Astrocyte (in vitro differentiated cells and primary cell): ENCODE measurements at regions not wholly inside any gene's neighbourhood (a gene's known extent, or its start where the extent isn't known, plus 50 kb on each side); places are given as distances from the start of the nearest gene placed in this dataset.

Source experiments
- DNase-seq: peaks from one replicate; pipeline ENCODE4 v3.0.0-alpha.2; 2010; ENCODE audit warnings: low read depth
- FAIRE-seq: peaks from 2 replicates; lab custom pipeline; 2011; peaks lifted over from hg19 to GRCh38; lab: Jason Lieb, UNC
- H2AFZ ChIP-seq: 2 replicates; pipeline ENCODE4 v1.6.0; 2012; ENCODE audit warnings: low read depth, low read length, inconsistent platforms
- H3K27ac ChIP-seq: 2 replicates; pipeline ENCODE4 v1.5.1; 2011; ENCODE audit warnings: low read depth, low read length, inconsistent platforms
- H3K27me3 ChIP-seq: 2 replicates; pipeline ENCODE4 v1.6.0; 2011; ENCODE audit warnings: low read length, inconsistent platforms; ENCODE audit not compliant: insufficient read depth
- H3K36me3 ChIP-seq: 2 replicates; pipeline ENCODE4 v1.5.1; 2011; ENCODE audit warnings: low read length, inconsistent platforms; ENCODE audit not compliant: insufficient read depth
- H3K4me1 ChIP-seq: 2 replicates; pipeline ENCODE4 v1.5.1; 2011; ENCODE audit warnings: low read length, inconsistent platforms; ENCODE audit not compliant: insufficient read depth
- H3K4me2 ChIP-seq: 2 replicates; pipeline ENCODE4 v1.6.0; 2012; ENCODE audit warnings: low read length, inconsistent platforms
- H3K4me3 ChIP-seq: 2 replicates; pipeline ENCODE4 v1.5.1; 2011; ENCODE audit warnings: low read depth, mild to moderate bottlenecking, low read length, inconsistent platforms; ENCODE audit not compliant: insufficient read depth
- H3K79me2 ChIP-seq: 2 replicates; pipeline ENCODE4 v1.6.0; 2012; ENCODE audit warnings: mild to moderate bottlenecking, low read length, inconsistent platforms; ENCODE audit not compliant: insufficient read depth
- H3K9ac ChIP-seq: 2 replicates; pipeline ENCODE4 v1.6.0; 2012; ENCODE audit warnings: mild to moderate bottlenecking, low read length, inconsistent platforms
- H3K9me3 ChIP-seq: 2 replicates; pipeline ENCODE4 v1.5.1; 2012; ENCODE audit warnings: low read depth, mild to moderate bottlenecking, low read length, inconsistent platforms; ENCODE audit not compliant: insufficient read depth
- H4K20me1 ChIP-seq: 2 replicates; pipeline ENCODE4 v1.6.0; 2012; ENCODE audit warnings: low read length, inconsistent platforms; ENCODE audit not compliant: insufficient read depth
- H3K27ac Mint-ChIP-seq: one replicate; pipeline ENCODE4 v1.8.0; 2021; ENCODE audit warnings: mild to moderate bottlenecking, mixed read lengths; ENCODE audit not compliant: unreplicated experiment
- H3K27me3 Mint-ChIP-seq: one replicate; pipeline ENCODE4 v1.8.0; 2021; ENCODE audit warnings: low read depth, mixed read lengths; ENCODE audit not compliant: unreplicated experiment
- H3K36me3 Mint-ChIP-seq: one replicate; pipeline ENCODE4 v1.8.0; 2021; ENCODE audit warnings: low read depth, mixed read lengths; ENCODE audit not compliant: unreplicated experiment
- H3K4me1 Mint-ChIP-seq: one replicate; pipeline ENCODE4 v1.8.0; 2021; ENCODE audit warnings: low read depth, mixed read lengths; ENCODE audit not compliant: unreplicated experiment
- H3K4me3 Mint-ChIP-seq: one replicate; pipeline ENCODE4 v1.8.0; 2021; ENCODE audit warnings: mild to moderate bottlenecking, moderate library complexity, mixed read lengths; ENCODE audit not compliant: unreplicated experiment
- H3K9me3 Mint-ChIP-seq: one replicate; pipeline ENCODE4 v1.8.0; 2021; ENCODE audit warnings: mild to moderate bottlenecking, mixed read lengths; ENCODE audit not compliant: unreplicated experiment
- CTCF ChIP-seq: IDR thresholded peaks from 2 replicates; pipeline ENCODE4 v1.5.1; 2011; ENCODE audit warnings: low read depth, mild to moderate bottlenecking, inconsistent platforms, low read length, moderate library complexity; ENCODE audit not compliant: insufficient read depth
- EZH2 ChIP-seq: IDR thresholded peaks from 2 replicates; pipeline ENCODE4 v1.6.1; 2012; ENCODE audit warnings: mild to moderate bottlenecking, low read length, inconsistent platforms; ENCODE audit not compliant: insufficient read depth

GRCh38 chr15:53171571-53171970 is 381.4 kb upstream of the ONECUT1 start:
- no peak for DNase-seq
- H3K27ac ChIP-seq: no peak overlapping the region
- H3K79me2 ChIP-seq: no peaks in the 10 kb centered on the region
- H3K4me1 ChIP-seq: no peaks in the 10 kb centered on the region
- no peak overlapping the region for H3K4me3 Mint-ChIP-seq
- H3K9me3 ChIP-seq: no peaks in the 10 kb centered on the region
- no peak overlapping the region for H2AFZ ChIP-seq
- H3K9ac ChIP-seq: no peak overlapping the region
- no peak overlapping the region for H3K4me2 ChIP-seq
- no peak overlapping the region for H3K4me3 ChIP-seq
- no peak for TF ChIP-seq CTCF
- TF ChIP-seq EZH2: no peak
- H3K27me3 Mint-ChIP-seq: peaks cover 4% of the 10 kb centered on the region
- H4K20me1 ChIP-seq: no peaks in the 10 kb centered on the region
- no peak overlapping the region for H3K27ac Mint-ChIP-seq
- no peaks in the 10 kb centered on the region for H3K4me1 Mint-ChIP-seq
- H3K36me3 Mint-ChIP-seq: no peaks in the 10 kb centered on the region
- FAIRE-seq: no peak
- H3K9me3 Mint-ChIP-seq: no peaks in the 10 kb centered on the region
- no peaks in the 10 kb centered on the region for H3K36me3 ChIP-seq
- H3K27me3 ChIP-seq: no peaks in the 10 kb centered on the region

DNA sequence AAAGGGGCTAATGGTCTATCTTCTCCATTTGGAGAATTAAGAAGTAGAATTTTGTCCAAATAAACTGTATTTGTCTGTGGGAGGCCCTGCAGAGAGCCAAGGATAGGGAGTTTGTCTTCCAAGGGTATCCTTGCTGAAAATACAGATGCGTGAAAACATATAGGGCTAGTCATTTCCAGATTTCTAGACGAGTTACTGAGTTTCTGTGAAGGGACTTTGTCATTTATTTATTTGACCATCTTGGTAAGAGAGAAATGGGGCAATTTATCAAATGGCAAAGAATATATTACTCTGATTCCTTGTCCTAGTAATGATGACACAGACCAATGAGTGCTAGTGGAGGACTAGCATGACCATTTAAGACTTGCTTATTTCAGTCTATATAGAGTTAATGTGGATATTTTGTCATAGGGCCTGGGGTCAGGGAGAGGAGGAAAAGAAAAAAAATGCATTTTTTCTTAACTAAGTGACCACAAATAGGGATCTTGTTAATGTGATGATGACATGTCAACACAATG is 376.6 kb upstream of the ONECUT1 start:
- Histone ChIP-seq H3K4me1 (no peaks in the 10 kb centered on the region), H4K20me1 (no peaks in the 10 kb centered on the region), H2AFZ (no peak overlapping the region), H3K27ac (no peak overlapping the region), H3K79me2 (no peaks in the 10 kb centered on the region), H3K4me3 (no peak overlapping the region), H3K36me3 (no peaks in the 10 kb centered on the region), H3K4me2 (no peak overlapping the region), H3K27me3 (no peaks in the 10 kb centered on the region), H3K9ac (no peak overlapping the region), H3K9me3 (no peaks in the 10 kb centered on the region)
- FAIRE-seq (no peak), DNase-seq (no peak)
- Mint-ChIP-seq H3K27me3 (no peaks in the 10 kb centered on the region), H3K9me3 (no peaks in the 10 kb centered on the region), H3K36me3 (no peaks in the 10 kb centered on the region), H3K4me1 (no peaks in the 10 kb centered on the region), H3K27ac (no peak overlapping the region), H3K4me3 (no peak overlapping the region)
- no peak for TF ChIP-seq CTCF
- no peak for TF ChIP-seq EZH2

- H3K4me2 ChIP-seq: no peak overlapping the region
- no peaks in the 10 kb centered on the region for H3K79me2 ChIP-seq
- Mint-ChIP-seq H3K4me1 (peaks cover 1% of the 10 kb centered on the region), H3K27ac (no peak overlapping the region), H3K9me3 (no peaks in the 10 kb centered on the region), H3K36me3 (no peaks in the 10 kb centered on the region), H3K4me3 (no peak overlapping the region), H3K27me3 (no peaks in the 10 kb centered on the region)
- DNase-seq (no peak), FAIRE-seq (no peak)
- no peak overlapping the region for H3K9ac ChIP-seq
- no peaks in the 10 kb centered on the region for H3K9me3 ChIP-seq
- H2AFZ ChIP-seq: no peak overlapping the region
- no peaks in the 10 kb centered on the region for H3K36me3 ChIP-seq
- H3K4me1 ChIP-seq: no peaks in the 10 kb centered on the region
- H4K20me1 ChIP-seq: no peaks in the 10 kb centered on the region
- no peaks in the 10 kb centered on the region for H3K27me3 ChIP-seq
- no peak overlapping the region for H3K4me3 ChIP-seq
- no peak overlapping the region for H3K27ac ChIP-seq
- TF ChIP-seq CTCF (no peak), EZH2 (no peak)
These were observed 376.0 kb upstream of the ONECUT1 start for GRCh38 chr15:53165988-53166683.
